ENCODE measurements at regions not wholly inside any gene's neighbourhood (a gene's known extent, or its start where the extent isn't known, plus 50 kb on each side); places are given as distances from the start of the nearest gene placed in this dataset.
"Not testable (repeated sequence)": the region's sequence is repeated elsewhere in the genome, so short reads cannot be mapped to it uniquely, and the experiment has no call there.

DNA sequence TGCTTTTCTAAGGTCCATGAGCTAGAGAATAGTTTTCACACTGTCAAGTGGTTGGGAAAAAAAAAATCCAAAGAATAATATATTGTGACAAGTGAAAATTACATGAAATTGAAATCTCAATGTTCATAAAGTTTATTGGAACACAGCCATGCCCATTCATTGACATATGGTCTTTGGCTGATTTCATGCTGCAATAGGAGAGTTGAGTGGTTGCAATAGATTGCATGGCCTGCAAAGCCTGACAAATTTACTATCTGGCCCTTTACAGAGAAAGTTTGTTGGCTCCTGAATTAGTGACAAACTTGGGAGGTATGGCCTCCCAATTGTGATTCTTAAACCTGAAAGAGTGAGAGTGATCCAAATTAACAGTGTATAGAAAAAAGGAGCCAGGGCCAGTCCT, 115.5 kb upstream of the FAM9C start:
- Histone ChIP-seq H3K36me3 (ENCODE audit: insufficient read depth, low read length) (no peaks in the 10 kb centered on the region), H3K27me3 (ENCODE audit: insufficient read depth, low read length, poor library complexity, severe bottlenecking) (no peaks in the 10 kb centered on the region), H3K4me1 (ENCODE audit: insufficient read depth, low read length) (no peaks in the 10 kb centered on the region), H3K9me3 (ENCODE audit: low read length) (no peaks in the 10 kb centered on the region), H3K27ac (ENCODE audit: low read depth, low read length) (no peak overlapping the region), H3K4me3 (ENCODE audit: low read length) (no peak overlapping the region)
- Mint-ChIP-seq H3K9me3 (no peaks in the 10 kb centered on the region), H3K27me3 (peaks cover 0 to 14% of the 10 kb centered on the region in 2 donors), H3K4me1 (peaks cover 0 to 6% (median 4%) of the 10 kb centered on the region in 3 donors), H3K27ac (peak overlapping the region in 1 of 8 donors; percentile 9), H3K4me3 (no peak overlapping the region), H3K36me3 (peaks cover 0 to 4% (median 0%) of the 10 kb centered on the region in 3 donors)
- DNase-seq: no peak
- ChIA-PET CTCF (no interaction called here), POLR2A (no interaction called here)

DNA sequence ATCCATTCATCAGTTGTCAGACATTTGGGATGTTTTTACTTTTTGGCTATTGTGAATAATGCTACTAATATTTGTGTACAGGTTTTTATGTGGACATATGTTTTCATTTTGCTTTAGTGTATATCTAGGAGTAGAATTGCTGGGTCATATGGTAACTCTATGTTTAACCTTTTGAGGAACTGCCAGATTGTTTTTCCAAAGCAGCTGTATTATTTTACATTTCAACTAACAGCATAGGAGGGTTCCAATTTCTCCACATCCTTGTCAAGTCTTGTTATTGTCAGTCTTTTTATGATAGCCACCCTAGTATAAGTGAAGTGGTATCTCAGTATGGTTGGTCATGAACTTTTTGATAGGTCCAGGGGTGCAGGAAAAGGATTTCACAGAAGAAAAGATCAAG, 114.5 kb upstream of the FAM9C start:
- no peaks in the 10 kb centered on the region for H3K27me3 ChIP-seq (ENCODE audit: insufficient read depth, low read length, poor library complexity, severe bottlenecking)
- H3K27ac ChIP-seq (ENCODE audit: low read depth, low read length): no peak overlapping the region
- Mint-ChIP-seq H3K27ac (no peak overlapping the region), H3K4me1 (peaks cover 0 to 6% (median 4%) of the 10 kb centered on the region in 3 donors), H3K9me3 (peaks cover 0 to 7% (median 5%) of the 10 kb centered on the region in 5 donors), H3K4me3 (no peak overlapping the region), H3K36me3 (peaks cover 0 to 4% (median 2%) of the 10 kb centered on the region in 3 donors), H3K27me3 (peaks cover 0 to 16% of the 10 kb centered on the region in 2 donors)
- H3K36me3 ChIP-seq (ENCODE audit: insufficient read depth, low read length): no peaks in the 10 kb centered on the region
- H3K4me3 ChIP-seq (ENCODE audit: low read length): no peak overlapping the region
- no peak for DNase-seq
- CTCF ChIA-PET: interaction anchor here (1.5 kb wide), 1 partner anchor 13 kb away, joined by 3 read pairs; no protein-coding TSS in a partner anchor
- no peaks in the 10 kb centered on the region for H3K9me3 ChIP-seq (ENCODE audit: low read length)
- no peaks in the 10 kb centered on the region for H3K4me1 ChIP-seq (ENCODE audit: insufficient read depth, low read length)
- POLR2A ChIA-PET: no interaction called here

DNA sequence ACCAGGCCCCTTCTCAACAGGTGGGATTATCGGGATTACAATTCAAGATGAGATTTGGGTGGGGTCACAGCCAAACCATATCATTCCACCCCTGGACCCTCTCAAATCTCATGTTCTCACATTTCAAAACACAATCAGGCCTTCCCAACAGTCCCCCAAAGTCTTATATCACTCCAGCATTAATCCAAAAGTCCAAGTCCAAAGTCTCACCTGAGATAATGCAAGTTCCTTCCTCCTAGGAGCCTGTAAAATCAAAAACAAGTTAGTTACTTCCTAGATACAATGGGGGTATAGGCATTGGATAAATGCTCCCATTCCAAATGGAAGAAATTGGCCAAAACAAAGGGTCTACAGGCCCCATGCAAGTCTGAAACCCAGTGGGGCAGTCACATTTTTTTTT, 111.1 kb upstream of the FAM9C start:
- H3K27me3 ChIP-seq (ENCODE audit: insufficient read depth, low read length, poor library complexity, severe bottlenecking); CTCF ChIA-PET; H3K9me3 ChIP-seq (ENCODE audit: low read length); DNase-seq; H3K36me3 Mint-ChIP-seq; H3K27ac ChIP-seq (ENCODE audit: low read depth, low read length); POLR2A ChIA-PET; H3K4me3 Mint-ChIP-seq; H3K36me3 ChIP-seq (ENCODE audit: insufficient read depth, low read length); H3K4me3 ChIP-seq (ENCODE audit: low read length): not testable (repeated sequence)
- Mint-ChIP-seq H3K27ac (peak overlapping the region in 1 of 8 donors; percentile 35), H3K9me3 (peaks cover 0 to 18% (median 10%) of the 10 kb centered on the region in 5 donors), H3K27me3 (peaks cover 0 to 15% of the 10 kb centered on the region in 2 donors), H3K4me1 (peaks cover 8 to 25% (median 18%) of the 10 kb centered on the region in 3 donors)
- peaks cover 17% of the 10 kb centered on the region for H3K4me1 ChIP-seq (ENCODE audit: insufficient read depth, low read length)

DNA sequence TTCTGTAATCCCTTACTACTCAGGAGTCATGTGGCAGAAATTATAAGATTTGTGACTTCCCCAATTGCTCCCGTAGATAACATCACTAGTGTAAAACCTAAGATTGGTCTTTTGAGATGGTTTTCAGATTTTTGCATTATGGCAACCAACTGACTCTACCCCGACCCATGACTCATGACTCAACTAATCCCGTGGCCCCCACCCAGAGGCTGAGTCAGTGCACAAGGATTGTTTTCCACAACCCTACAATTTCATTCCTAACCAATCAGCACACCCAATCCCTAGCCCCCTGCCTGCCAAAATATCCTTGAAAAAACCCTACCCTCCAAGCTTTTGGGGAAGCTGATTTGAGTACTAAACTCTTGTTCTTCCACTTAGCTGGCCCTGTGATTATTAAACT, 109.4 kb upstream of the FAM9C start:
- Histone ChIP-seq H3K27ac (ENCODE audit: low read depth, low read length) (no peak overlapping the region), H3K4me1 (ENCODE audit: insufficient read depth, low read length) (peaks cover 17% of the 10 kb centered on the region), H3K4me3 (ENCODE audit: low read length) (no peak overlapping the region), H3K27me3 (ENCODE audit: insufficient read depth, low read length, poor library complexity, severe bottlenecking) (no peaks in the 10 kb centered on the region), H3K9me3 (ENCODE audit: low read length) (no peaks in the 10 kb centered on the region), H3K36me3 (ENCODE audit: insufficient read depth, low read length) (no peaks in the 10 kb centered on the region)
- Mint-ChIP-seq H3K9me3 (peaks cover 0 to 18% (median 10%) of the 10 kb centered on the region in 5 donors), H3K27ac (peak overlapping the region in 6 of 8 donors; percentile 12 to 77 (median 44)), H3K4me3 (peak overlapping the region in 1 of 7 donors; percentile 23), H3K36me3 (peaks cover 0 to 8% (median 2%) of the 10 kb centered on the region in 3 donors), H3K27me3 (peaks cover 0 to 15% of the 10 kb centered on the region in 2 donors), H3K4me1 (peaks cover 8 to 25% (median 18%) of the 10 kb centered on the region in 3 donors)
- no peak for DNase-seq
- ChIA-PET CTCF (no interaction called here), POLR2A (no interaction called here)

DNA sequence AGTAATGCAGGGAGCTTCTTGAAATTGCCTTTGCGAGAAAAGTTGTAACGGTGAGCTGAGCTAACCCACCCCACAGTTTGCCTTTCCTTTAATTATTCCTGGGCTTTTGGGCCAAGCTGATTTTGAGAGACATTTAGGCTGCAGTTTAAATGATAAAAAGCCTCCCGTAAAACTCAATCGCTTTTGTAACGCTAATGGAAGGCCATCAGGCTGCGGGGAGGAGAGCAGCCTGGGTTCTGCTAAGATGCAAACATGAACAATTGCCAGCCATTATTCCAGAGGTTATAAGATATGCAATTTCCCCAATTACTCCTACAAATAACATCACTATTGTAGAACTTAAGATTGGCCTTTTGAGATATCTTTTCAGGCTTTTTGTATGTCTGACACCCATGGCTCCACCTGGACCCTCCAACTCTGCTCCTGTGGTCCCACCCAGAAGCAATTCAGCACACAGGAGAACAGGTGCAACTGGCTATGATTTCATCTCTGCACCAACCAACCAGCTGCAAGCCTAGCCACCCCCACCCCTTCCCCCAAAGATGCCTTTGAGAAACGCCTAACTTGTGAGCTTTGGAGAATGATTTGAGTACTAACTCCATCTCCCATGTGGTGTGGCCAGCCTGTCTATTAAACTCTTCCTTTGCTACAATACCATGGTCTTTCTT, 108.2 kb upstream of the FAM9C start:
- DNase-seq: no peak
- Mint-ChIP-seq H3K4me1 (peaks cover 8 to 25% (median 18%) of the 10 kb centered on the region in 3 donors), H3K27ac (peak overlapping the region in 7 of 8 donors; percentile 64 to 93 (median 86)), H3K9me3 (peaks cover 0 to 21% (median 10%) of the 10 kb centered on the region in 5 donors), H3K36me3 (peaks cover 0 to 8% (median 2%) of the 10 kb centered on the region in 3 donors), H3K4me3 (peak overlapping the region in 1 of 7 donors; percentile 73), H3K27me3 (peaks cover 0 to 14% of the 10 kb centered on the region in 2 donors)
- H3K36me3 ChIP-seq (ENCODE audit: insufficient read depth, low read length): no peaks in the 10 kb centered on the region
- no peaks in the 10 kb centered on the region for H3K9me3 ChIP-seq (ENCODE audit: low read length)
- ChIA-PET POLR2A (no interaction called here), CTCF (interaction anchor here (1.3 kb wide), 1 partner anchor 60 kb away, joined by 6 read pairs; no protein-coding TSS in a partner anchor)
- H3K4me3 ChIP-seq (ENCODE audit: low read length): no peak overlapping the region
- H3K4me1 ChIP-seq (ENCODE audit: insufficient read depth, low read length): peaks cover 17% of the 10 kb centered on the region
- H3K27ac ChIP-seq (ENCODE audit: low read depth, low read length): no peak overlapping the region
- H3K27me3 ChIP-seq (ENCODE audit: insufficient read depth, low read length, poor library complexity, severe bottlenecking): no peaks in the 10 kb centered on the region

DNA sequence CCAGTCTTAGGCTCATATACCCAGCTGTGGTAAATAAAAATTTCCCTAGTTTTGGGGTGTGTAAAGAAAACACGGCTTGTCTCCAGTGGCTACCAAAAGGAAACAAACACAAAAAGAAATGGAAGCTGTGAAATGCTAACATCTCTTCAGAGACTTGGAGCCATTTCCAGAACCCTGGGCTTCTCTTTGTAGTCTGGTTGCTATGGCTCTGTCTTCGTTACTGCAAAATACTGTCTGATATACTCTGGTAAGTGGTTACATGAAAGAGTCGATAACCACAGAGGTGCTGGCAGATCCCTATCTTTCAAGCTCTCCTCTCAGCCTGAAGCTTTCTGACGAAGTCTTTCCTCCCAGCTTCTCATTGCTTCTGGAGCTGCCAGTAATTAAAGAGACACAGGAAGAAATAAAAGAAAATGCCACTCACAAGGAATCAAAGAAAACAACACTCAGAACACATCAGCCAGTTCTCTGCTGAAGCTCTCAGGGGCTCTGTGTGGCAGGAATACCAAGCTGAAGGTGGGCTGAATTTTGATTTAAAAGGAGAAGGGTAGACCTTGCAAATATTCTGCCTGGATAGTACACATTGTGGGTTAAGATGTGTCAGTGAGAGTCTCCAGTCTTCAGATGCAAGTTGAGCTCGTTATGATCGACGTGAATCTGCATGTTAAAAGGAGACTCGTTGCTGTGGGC, 107.6 kb upstream of the FAM9C start:
- Histone ChIP-seq H3K27me3 (ENCODE audit: insufficient read depth, low read length, poor library complexity, severe bottlenecking) (no peaks in the 10 kb centered on the region), H3K4me1 (ENCODE audit: insufficient read depth, low read length) (peaks cover 17% of the 10 kb centered on the region), H3K27ac (ENCODE audit: low read depth, low read length) (peak overlapping the region; percentile 58), H3K36me3 (ENCODE audit: insufficient read depth, low read length) (no peaks in the 10 kb centered on the region), H3K4me3 (ENCODE audit: low read length) (no peak overlapping the region), H3K9me3 (ENCODE audit: low read length) (no peaks in the 10 kb centered on the region)
- DNase-seq: peak in 4 of 5 donors; percentile 27 to 78 (median 74)
- H3K4me3 Mint-ChIP-seq: peak overlapping the region in 6 of 7 donors; percentile 14 to 73 (median 46)
- CTCF ChIA-PET: interaction anchor here (1.3 kb wide), 1 partner anchor 59 kb away, joined by 6 read pairs; no protein-coding TSS in a partner anchor
- H3K9me3 Mint-ChIP-seq: peaks cover 0 to 21% (median 14%) of the 10 kb centered on the region in 5 donors
- H3K27me3 Mint-ChIP-seq: peaks cover 0 to 14% of the 10 kb centered on the region in 2 donors
- peak overlapping the region; percentile 61 to 93 (median 84) for H3K27ac Mint-ChIP-seq
- POLR2A ChIA-PET: no interaction called here
- H3K36me3 Mint-ChIP-seq: peaks cover 0 to 9% (median 2%) of the 10 kb centered on the region in 3 donors
- H3K4me1 Mint-ChIP-seq: peaks cover 8 to 25% (median 18%) of the 10 kb centered on the region in 3 donors

DNA sequence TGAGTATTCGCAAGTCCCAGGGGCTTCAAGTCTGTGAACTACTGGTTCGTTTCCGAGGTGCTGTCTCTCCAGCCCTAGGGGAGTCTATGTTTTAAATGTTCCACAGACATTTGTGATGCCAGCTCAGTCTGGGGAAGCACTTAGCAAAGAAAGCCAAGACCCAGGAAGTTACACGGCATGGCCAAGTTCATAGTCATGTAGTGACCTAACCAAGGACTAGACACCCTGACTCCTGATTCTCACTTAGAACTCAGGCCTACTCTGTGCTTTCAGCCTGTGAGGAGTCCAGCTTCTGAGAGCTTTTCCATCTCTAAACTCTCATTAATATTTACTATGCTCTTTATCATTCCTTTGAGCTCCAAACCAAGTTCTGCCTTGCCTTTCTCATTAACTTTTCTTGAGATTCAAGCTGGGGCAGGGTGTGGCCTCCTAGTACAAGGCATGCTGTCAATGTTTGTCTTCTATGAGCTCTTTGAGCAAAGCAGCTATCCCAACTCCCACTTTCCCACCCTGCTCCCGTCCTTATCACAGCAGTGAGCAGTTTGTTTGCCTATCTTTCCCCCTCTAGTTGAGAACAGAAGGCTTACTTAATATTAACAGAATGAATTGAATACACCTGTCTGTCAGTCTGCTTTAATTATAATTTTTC, 105.4 kb upstream of the FAM9C start:
- Mint-ChIP-seq H3K27ac (peak overlapping the region in 2 of 8 donors; percentile 56 to 78), H3K4me3 (no peak overlapping the region), H3K9me3 (peaks cover 0 to 24% (median 19%) of the 10 kb centered on the region in 5 donors), H3K27me3 (peaks cover 0 to 10% of the 10 kb centered on the region in 2 donors), H3K36me3 (peaks cover 0 to 10% (median 2%) of the 10 kb centered on the region in 3 donors), H3K4me1 (peaks cover 8 to 25% (median 18%) of the 10 kb centered on the region in 3 donors)
- Histone ChIP-seq H3K9me3 (ENCODE audit: low read length) (no peaks in the 10 kb centered on the region), H3K4me1 (ENCODE audit: insufficient read depth, low read length) (peaks cover 17% of the 10 kb centered on the region), H3K36me3 (ENCODE audit: insufficient read depth, low read length) (no peaks in the 10 kb centered on the region), H3K27me3 (ENCODE audit: insufficient read depth, low read length, poor library complexity, severe bottlenecking) (no peaks in the 10 kb centered on the region), H3K4me3 (ENCODE audit: low read length) (no peak overlapping the region), H3K27ac (ENCODE audit: low read depth, low read length) (no peak overlapping the region)
- POLR2A ChIA-PET: no interaction called here
- CTCF ChIA-PET: no interaction called here
- no peak for DNase-seq
